MCF 10A (cell line): ENCODE measurements at regions not wholly inside any gene's neighbourhood (a gene's known extent, or its start where the extent isn't known, plus 50 kb on each side); places are given as distances from the start of the nearest gene placed in this dataset.

Experiments
- BruUV-seq: library from RNA; stranded (reverse); fragments of 400-500 nt; replicated peaks from 2 replicates; lab custom pipeline; 2021; lab: Mats Ljungman, UMichigan
- CTCF ChIA-PET: fragments of 300-600 bp; sonication (Branson Sonifier 250); formaldehyde crosslinking; extraction: SDS; loops from one replicate; lab custom pipeline; 2021; ENCODE audit warnings: antibody characterized with exemption, inconsistent platforms; lab: Yijun Ruan, JAX
- POLR2A ChIA-PET: fragments of 300-600, 350-650 bp; sonication (Branson Sonifier 250); formaldehyde crosslinking; extraction: SDS; loops from one replicate; lab custom pipeline; 2020; ENCODE audit warnings: antibody characterized with exemption, inconsistent platforms; lab: Yijun Ruan, JAX
- DNase-seq: peaks from one replicate; pipeline ENCODE4 v3.0.0-alpha.2; 2018; ENCODE audit not compliant: unreplicated experiment
- H3K27ac Mint-ChIP-seq: one replicate; pipeline ENCODE4 v1.8.0; 2022; ENCODE audit warnings: mild to moderate bottlenecking, low read depth, mixed read lengths; ENCODE audit not compliant: unreplicated experiment
- H3K27me3 Mint-ChIP-seq: one replicate; pipeline ENCODE4 v1.8.0; 2022; ENCODE audit warnings: mixed read lengths; ENCODE audit not compliant: insufficient read depth, unreplicated experiment
- H3K36me3 Mint-ChIP-seq: one replicate; pipeline ENCODE4 v1.8.0; 2022; ENCODE audit warnings: mild to moderate bottlenecking, moderate library complexity, mixed read lengths; ENCODE audit not compliant: insufficient read depth, unreplicated experiment
- H3K4me1 Mint-ChIP-seq: one replicate; pipeline ENCODE4 v1.8.0; 2022; ENCODE audit warnings: mixed read lengths; ENCODE audit not compliant: insufficient read depth, unreplicated experiment
- H3K4me3 Mint-ChIP-seq: one replicate; pipeline ENCODE4 v1.8.0; 2022; ENCODE audit warnings: mild to moderate bottlenecking, moderate library complexity, mixed read lengths; ENCODE audit not compliant: unreplicated experiment
- H3K9me3 Mint-ChIP-seq: one replicate; pipeline ENCODE4 v1.8.0; 2022; ENCODE audit warnings: mixed read lengths; ENCODE audit not compliant: unreplicated experiment
- intact Hi-C: fragments of 100-400 bp; cut with micrococcal nuclease; formaldehyde crosslinking; loops from 2 replicates; pipeline ENCODE4 v1.14.1; 2022
- TF ChIP-seq, protein P1 (sequence below): fragments of 200-600 bp; IDR thresholded peaks from one replicate; pipeline ENCODE4 v1.8.0; 2022; ENCODE audit warnings: antibody characterized with exemption, mild to moderate bottlenecking; ENCODE audit not compliant: unreplicated experiment

DNA sequence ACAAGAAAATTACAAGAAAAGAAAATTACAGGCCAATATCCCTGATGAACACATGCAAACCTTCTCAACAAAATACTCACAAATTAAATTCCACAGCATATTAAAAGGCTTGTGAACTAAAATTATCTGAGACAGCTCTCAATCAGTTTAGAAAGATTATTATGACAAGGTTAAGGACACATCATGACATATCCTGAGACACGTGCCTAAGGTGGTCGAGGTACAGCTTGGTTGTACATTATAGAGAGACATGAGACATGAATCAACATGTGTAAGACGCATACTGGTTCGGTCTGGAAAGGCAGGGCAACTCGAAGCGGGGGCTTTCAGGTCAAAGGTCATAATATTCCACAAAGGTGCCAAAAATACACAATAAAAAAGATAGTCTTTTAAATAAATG is 598.3 kb upstream of the REG3G start:
- Mint-ChIP-seq H3K4me1 (no peaks in the 10 kb centered on the region), H3K4me3 (no peak overlapping the region), H3K9me3 (peaks cover 7% of the 10 kb centered on the region), H3K36me3 (no peaks in the 10 kb centered on the region), H3K27ac (no peak overlapping the region), H3K27me3 (peaks cover 20% of the 10 kb centered on the region)
- CTCF ChIA-PET, result interaction anchor here (0.7 kb wide), 1 partner anchor 1122 kb away, joined by 3 read pairs; no protein-coding TSS in a partner anchor
- POLR2A ChIA-PET, result no interaction called here
- intact Hi-C loops, result no loop called here
- no peak for DNase-seq
- TF ChIP-seq, protein P1, sequence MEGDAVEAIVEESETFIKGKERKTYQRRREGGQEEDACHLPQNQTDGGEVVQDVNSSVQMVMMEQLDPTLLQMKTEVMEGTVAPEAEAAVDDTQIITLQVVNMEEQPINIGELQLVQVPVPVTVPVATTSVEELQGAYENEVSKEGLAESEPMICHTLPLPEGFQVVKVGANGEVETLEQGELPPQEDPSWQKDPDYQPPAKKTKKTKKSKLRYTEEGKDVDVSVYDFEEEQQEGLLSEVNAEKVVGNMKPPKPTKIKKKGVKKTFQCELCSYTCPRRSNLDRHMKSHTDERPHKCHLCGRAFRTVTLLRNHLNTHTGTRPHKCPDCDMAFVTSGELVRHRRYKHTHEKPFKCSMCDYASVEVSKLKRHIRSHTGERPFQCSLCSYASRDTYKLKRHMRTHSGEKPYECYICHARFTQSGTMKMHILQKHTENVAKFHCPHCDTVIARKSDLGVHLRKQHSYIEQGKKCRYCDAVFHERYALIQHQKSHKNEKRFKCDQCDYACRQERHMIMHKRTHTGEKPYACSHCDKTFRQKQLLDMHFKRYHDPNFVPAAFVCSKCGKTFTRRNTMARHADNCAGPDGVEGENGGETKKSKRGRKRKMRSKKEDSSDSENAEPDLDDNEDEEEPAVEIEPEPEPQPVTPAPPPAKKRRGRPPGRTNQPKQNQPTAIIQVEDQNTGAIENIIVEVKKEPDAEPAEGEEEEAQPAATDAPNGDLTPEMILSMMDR, result no peak
- BruUV-seq, result no TSS peak

DNA sequence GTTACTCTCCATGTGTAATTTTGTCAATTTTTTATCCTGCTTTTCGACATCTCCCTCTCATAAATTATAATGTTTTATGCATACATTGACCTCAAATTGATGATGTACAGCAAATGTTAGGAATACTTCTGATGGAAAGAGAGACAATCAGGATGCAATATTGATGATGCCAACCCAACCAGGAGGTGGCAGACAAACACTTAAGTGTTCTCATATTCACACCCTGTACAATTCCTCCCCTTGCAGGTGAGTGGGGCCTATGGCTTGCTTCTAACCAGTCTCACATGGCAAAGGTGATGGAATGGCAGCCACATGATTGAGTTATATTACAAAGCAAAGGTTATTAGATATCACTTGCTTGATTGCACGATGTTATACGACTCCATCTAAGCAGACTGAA is 594.3 kb upstream of the REG3G start:
- Mint-ChIP-seq H3K4me1 (no peaks in the 10 kb centered on the region), H3K36me3 (no peaks in the 10 kb centered on the region), H3K9me3 (no peaks in the 10 kb centered on the region), H3K27ac (no peak overlapping the region), H3K4me3 (no peak overlapping the region), H3K27me3 (peaks cover 20% of the 10 kb centered on the region)
- CTCF ChIA-PET, result no interaction called here
- no TSS peak for BruUV-seq
- POLR2A ChIA-PET, result no interaction called here
- intact Hi-C loops, result loop anchor here (2.0 kb wide), 1 partner anchor 548 kb away; no protein-coding TSS in a partner anchor
- peak; percentile 16 for DNase-seq
- TF ChIP-seq, protein P1, result peak; percentile 15

DNA sequence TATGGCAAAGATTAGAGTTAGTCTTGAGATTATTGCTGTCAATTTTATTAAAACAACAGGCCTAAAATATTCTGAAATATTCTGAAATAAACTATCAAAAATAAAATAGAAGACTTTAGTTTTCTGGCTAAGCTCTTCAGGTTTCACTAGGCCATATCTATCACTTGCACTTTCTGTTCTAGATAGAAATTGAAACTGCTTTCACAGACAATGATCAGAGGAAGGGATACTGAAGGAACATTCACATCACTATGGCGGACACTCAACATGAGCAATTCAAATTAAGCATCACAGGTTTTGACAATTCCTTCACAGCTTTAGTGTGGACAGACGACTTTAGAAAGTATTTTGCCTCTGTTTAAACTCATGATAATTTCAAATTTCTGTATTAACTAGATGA is 586.4 kb upstream of the REG3G start:
- TF ChIP-seq, protein P1, result no peak
- Mint-ChIP-seq H3K36me3 (no peaks in the 10 kb centered on the region), H3K27ac (no peak overlapping the region), H3K9me3 (no peaks in the 10 kb centered on the region), H3K27me3 (no peaks in the 10 kb centered on the region), H3K4me1 (no peaks in the 10 kb centered on the region), H3K4me3 (no peak overlapping the region)
- CTCF ChIA-PET, result interaction anchor here (0.6 kb wide), 1 partner anchor 457 kb away, joined by 3 read pairs; no protein-coding TSS in a partner anchor
- POLR2A ChIA-PET, result no interaction called here
- no TSS peak for BruUV-seq
- no peak for DNase-seq
- intact Hi-C loops, result no loop called here

DNA sequence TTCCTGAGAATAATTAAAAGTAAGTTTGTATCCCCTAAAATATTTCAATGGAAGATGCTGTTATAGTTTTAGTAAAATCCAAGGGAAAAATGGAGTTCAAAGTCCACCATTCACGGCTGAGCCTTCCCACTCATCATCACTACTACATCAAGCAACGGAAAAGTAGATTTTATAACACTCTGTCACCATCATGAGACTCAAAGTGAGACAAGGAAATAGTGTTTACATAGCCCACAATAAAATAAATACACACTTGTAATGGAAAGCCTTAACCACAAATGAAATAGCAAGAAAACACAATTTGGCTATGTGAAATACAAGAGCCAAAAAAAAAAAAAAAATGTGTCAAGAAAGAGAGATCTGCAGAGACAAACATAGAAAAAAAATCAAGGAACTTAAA is 569.9 kb upstream of the REG3G start:
- TF ChIP-seq, protein P1, result no peak
- BruUV-seq, result no TSS peak
- no peaks in the 10 kb centered on the region for H3K36me3 Mint-ChIP-seq
- H3K4me3 Mint-ChIP-seq, result no peak overlapping the region
- no peaks in the 10 kb centered on the region for H3K4me1 Mint-ChIP-seq
- POLR2A ChIA-PET, result no interaction called here
- CTCF ChIA-PET, result no interaction called here
- H3K27ac Mint-ChIP-seq, result no peak overlapping the region
- intact Hi-C loops, result no loop called here
- peaks cover 13% of the 10 kb centered on the region for H3K27me3 Mint-ChIP-seq
- DNase-seq, result no peak
- peaks cover 9% of the 10 kb centered on the region for H3K9me3 Mint-ChIP-seq
